ENCODE measurements at regions not wholly inside any gene's neighbourhood (a gene's known extent, or its start where the extent isn't known, plus 50 kb on each side); places are given as distances from the start of the nearest gene placed in this dataset.

DNA sequence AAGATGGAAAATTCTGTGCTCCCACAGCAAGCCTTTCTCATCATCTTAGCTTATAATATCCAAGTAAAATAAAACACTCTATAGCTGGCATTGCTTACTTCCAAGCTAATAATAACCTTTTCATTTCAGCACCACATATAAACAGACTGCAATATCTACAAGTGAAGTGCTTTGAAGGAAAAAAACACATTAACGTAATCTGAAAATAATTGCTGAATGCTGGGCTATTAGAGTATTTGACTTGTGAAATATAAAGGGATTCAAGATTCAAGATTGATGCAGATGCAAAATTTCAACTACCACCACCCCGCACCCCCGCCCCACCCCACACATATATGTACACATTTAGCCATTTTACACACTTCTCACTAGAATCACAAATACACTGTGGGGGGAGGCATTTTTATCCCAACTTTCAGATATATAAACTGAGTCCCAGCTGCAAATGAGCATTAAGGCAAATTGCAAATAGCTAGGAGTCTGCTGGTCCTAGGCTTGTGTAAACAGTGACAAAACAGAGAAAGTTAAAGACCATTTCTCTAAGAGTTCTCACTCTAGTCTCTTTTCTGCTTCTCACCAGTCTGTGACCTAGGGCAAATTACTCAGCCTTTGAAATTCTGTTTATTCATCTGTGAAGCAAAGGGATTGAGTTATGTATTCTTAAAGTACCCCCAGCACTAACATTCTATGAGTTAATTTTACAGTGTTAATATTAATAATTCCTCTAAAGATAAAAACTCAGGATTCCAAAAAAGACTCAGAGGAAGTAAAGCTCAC is 489.4 kb downstream of the PRELID2 start:
- no peak for DNase-seq

DNA sequence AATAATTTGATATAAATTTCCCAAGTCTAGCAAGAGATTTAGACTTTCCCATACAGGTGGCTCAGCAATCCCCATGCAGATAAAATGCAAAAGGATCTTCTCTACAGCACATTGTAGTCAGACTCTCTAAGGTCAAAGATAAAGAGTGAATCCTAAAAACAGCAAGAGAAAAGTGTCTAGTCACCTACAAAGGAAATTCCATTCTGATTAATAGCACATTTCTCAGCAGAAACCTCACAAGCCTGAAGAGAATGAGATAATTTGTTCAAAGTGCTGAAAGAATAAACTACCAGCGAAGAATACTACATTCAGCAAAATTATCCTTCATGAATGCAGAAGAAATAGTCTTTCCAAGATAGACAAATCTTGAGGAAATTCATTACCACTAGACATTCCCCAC is 493.3 kb downstream of the PRELID2 start:
- no peak for DNase-seq

DNA sequence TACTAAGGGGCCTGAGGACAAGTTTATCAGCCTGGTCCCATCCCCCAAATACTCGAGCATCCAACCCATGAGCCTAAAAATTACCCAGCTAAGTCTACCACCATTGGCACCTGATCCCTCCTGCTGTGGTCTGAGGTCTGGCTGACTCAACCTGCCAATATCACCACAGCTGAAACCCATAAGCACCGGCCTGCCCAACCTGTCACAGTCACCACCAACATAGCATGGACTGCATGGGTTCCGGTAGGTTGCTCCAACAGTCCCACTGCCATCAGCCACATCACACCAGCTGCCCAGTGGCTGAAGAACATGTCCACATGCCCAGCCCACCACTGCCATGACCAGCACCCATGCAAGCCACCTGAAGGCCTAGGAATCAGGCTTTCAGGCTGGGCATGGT is 495.0 kb downstream of the PRELID2 start:
- no peak for DNase-seq

DNA sequence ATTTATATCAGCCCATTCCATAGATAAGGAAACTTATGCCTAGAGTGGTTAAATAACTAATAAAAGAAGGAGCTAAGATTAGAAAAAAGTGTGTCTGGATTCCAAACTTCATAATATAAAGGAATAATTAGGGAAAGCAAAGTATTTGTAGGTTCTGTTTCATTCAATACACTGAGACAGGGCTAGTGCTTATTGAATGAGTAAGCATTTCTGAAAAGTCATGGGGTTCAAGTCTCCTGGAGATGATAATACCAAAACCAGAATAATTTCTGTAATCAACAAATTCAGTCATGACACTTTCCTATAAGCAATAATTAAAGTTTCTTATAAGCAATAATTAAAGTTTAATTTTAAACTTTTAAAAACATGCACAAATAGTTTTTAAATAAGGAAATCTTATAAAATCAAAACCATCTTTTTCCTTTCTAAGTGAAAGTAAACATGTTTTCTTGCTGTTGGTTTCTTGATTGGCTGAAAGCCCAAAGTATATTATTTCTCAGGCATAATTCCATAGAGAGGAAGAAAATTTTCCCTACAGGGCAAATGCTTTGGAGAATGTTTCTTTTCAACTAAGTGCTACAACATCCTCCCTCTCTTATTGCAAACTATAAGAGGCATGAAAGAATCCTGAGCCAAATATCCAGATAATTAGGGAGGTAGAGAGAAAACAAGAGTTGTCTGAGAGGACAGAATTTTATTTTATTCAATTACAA is 510.2 kb downstream of the PRELID2 start:
- no peak for DNase-seq

DNA sequence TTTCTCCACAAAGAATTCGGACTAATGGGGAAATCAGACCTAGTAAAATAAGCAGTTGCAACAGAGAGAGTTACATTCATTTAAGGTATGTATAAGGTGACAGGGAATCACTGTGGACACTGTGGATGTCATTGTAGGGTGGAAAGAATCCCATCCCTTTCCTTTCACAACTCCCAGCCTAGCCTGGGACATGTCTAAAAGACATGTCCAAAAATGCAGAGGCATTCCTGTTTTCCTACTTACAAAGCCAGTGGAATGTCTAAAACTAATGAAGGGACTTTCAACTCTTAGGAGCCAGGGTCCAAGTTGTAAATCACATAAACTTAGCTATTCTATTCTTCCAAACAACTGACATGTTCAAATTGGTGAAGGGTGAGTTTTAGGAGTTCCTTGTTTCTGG is 511.0 kb downstream of the PRELID2 start:
- DNase-seq = no peak

DNA sequence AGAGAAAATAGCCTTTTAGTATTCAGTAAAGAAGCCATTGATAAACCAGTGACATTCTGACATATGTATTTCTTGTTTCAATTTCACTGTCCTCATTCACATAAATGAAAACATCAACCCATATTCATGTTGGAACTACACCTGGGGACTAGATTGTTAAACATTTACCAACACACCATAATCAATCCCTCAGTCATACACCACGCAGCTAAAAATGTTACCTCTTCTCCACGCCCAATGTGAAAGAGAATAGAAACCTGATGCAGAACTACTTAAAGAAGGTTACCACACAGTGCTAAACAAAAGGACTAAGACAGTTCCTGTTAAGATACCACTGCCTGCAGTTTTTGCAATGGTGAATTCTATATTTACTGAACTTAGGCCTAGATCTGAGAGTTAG is 518.9 kb downstream of the PRELID2 start:
- no peak for DNase-seq

DNA sequence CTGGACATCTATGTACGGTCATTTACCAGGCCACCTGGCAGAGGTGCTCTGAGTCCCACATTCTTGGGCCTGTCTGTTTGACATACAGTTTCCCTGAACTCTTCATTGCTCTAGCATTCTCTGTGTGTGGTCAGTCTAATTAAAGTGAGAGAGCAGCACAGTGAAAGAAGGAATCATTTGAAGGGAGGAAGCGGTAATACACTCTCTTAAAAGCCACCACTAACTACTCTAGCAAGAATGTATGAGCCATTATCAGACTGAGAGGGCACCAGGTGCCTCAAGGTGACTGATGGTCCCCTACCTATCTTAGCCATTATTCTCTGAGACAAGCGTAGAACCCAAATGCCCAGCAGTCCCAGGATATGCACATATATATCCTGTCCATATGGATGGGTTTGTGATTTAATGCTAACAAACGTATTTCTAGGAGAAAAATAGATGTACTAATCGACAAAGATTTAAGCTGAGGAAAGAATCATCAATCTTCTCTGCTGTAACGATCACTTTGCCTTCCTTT is 527.2 kb downstream of the PRELID2 start:
- DNase-seq = no peak

DNA sequence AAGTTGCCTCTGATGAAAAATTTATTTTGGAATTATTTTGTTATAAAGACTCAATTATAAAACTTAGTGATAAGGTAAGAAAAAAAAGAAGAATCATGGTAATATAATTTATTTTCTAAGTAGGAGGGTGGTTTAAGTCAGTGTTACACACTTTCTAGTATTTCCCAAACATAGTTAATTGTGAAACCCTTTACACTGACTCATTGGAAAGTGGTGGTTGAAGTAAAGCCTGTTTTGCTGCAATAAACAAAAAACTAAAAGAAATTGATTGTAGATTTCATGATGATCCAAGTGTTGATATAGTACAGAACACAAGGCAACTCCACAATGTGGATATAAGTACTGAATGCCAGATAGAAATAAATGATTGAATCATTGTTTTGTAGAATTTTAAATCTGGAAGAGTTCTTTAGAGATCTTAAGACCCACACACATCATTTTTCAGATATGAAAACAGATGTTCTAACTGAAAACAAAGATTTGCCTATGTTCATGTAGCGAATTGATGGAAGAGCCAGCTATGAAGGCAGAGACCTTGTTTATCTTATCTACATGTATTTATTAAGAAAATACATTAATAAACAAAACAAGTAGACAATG is 539.8 kb downstream of the PRELID2 start:
- DNase-seq = no peak

DNA sequence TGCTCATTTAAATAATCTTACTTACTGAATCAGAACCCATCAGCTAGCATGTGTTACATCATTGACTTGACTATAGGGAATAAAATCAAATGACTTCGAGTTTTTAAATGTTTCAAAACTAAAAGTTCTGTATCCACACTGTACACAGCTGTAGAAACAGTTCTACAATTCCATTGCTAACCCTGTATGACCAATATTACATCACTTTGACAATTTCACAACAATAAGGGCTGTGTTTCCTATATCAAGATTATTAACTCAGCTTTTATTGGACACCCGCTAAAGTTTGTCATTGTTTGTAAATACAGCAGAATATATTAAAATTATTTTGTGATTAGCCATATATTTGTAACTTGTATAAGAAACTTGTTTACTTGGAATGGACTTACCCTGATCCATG is 540.8 kb downstream of the PRELID2 start:
- DNase-seq = no peak

DNA sequence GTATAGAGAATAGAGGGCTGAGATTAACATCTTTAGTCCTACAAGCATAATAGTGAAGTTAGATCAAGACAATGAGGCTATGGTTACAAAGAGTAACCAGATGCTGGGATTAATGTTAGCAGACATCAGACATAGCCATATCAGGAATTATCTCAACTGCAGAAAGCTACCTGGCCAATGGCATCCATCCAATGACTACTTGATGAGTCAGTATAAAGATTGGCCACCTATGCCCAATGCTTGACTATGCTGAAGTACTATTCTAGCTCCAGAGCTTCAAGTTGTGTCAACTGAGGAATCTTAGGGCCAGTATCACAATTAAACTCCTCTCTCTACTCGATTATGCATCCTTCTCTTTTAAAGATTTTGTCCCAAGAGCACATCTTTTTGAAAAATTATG is 541.4 kb downstream of the PRELID2 start:
- DNase-seq = no peak

DNA sequence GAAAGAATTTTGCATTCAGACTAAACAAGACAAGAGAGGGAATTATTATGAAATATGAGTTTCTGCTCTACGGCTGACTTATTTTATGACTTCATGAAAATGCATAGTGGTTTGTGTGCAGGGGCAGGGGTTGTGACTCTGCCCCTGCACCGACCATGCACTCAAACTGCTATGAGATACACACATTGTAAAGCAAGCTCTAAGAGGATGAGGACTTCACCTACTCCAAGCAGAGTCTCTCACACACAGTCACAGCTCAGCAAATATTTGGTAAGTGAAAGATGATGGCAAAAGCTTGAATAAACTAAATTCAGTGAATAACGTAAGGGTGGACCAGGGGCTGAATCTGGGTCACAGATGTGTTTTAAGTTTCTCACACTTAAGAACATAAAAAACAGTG is 542.9 kb downstream of the PRELID2 start:
- no peak for DNase-seq

DNA sequence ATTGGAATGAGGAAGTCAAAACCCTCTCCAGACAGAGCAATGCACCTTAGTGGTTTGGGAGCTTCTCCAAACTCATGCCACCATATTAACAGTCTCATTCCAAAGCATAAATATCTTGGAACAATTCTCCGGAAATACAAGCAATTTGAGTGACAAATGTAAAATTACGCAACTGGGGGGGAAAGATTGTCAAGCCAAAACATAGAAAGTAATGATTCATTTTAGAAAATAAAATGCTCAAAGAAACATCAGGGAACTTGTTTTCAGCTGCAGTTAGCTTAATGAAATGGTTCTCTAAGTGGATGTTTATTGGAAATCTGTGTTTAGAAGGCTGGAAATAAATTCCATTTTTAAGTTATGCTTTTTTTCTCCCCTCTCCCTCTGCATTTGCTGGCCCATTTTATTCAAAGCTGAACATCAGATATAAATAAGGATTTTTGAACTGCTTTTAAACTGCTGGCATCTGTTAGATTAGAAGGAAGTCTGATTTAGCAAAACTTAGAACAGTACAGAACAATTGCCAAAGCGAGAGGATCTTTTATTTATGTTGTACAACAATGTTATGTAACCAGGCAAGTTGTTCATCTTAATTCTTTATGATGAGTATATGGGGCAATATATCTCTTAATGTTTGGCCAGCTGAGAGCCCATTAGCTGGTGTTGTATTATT is 551.9 kb downstream of the PRELID2 start:
- no peak for DNase-seq

DNA sequence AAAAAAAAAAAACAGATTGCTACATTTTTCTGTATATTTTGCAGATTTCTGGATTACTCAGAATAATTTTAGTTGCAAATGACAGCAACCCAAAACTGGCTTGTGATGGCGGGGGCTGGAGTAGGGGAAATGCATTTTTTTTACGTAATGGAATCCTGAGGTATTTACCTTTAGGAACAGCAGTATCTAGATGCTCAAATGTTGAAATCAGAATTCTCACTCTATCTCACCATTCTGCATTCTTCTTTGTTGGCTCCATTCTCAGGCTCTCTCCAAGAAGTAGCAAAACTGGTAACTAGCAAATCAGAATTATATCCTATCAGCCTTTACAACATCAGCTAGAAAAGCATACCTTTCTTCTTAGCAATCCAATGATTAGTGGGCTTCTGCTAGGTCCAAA is 554.3 kb downstream of the PRELID2 start:
- DNase-seq = no peak

DNA sequence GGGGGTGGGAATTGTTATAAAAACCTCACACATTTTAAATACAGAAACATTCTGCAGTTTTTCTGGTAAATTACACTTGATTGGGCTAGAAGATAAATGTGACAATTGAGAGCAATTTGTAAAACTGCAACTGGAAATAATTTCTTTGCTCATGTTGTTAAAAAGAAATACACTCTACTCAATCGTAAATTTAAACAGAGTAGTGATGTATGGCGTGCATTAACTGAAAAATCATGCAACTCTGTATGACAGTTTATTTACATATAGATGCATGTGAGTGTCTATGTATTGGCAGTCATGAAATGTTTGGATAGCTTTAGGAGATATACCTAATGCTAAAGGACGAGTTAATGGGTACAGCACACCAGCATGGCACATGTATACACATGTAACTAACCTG is 554.9 kb downstream of the PRELID2 start:
- DNase-seq = no peak

DNA sequence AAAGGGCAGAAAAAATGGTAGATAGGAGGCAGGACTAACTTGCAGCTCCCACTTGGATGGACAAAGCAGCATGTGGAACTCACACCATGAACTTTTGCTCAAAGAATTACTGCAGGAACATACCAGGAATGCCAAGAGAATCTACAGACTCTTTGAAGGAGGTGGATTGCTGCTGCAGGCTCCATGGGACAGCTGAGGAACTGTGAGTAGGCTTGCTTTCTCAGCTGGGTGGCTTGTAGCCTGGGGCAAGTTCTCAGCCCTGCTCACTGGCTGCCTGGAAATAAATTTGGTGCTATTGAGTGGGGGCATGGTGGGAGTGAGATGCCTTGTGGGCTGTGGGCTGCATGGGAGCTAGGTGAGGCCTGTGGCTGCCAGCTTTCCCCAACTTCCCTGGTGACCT is 574.5 kb downstream of the PRELID2 start:
- DNase-seq = no peak

DNA sequence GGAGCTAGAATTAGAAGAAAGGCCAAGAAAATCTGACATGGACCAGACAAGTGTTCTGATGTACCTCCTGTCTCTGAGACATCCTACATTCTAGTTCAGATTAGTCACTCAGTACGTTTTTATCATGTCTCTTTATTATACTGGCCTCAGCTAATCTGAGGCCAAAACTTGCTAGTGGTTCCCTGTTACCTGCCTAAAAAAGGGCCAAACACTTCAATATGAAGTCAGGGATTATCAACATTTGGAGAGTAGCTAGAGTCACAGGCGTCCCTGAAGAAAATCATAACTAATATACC is 587.4 kb downstream of the PRELID2 start:
- DNase-seq = no peak

DNA sequence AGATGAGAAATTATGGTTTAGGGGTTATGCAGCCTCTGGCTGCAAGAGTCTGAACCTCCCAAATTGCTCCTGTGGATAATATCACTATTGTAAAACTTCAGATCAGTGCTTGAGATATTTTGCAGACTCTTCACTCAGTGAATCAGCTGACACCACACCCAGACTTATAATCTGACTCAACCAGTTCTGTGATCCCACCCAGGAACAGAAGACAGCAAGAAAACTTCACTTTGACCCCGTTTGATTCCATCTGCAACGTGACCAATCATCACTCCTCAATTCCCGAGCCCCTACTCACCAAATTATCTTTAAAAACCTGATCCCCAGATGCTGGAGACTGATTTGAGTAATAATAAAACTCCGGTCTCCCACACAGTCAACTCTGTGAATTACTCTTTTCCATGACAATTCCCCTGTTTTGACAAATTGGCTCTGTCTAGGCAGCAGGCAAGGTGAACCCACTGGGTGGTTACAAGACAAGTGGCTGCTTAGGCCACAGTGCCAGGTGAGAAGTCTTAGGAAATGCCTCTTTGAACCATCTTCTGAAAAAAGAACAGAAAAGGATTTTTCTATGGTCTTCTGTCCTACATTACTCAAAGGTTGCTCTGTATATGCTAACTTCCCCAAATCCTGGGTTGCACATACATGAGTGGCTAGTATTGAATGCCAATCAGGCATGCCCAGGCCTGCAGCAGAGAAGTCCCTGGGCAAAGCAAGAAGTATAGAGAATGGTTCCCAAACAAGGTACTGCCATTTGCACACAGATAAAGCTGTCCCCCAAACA is 588.0 kb downstream of the PRELID2 start:
- no peak for DNase-seq

DNA sequence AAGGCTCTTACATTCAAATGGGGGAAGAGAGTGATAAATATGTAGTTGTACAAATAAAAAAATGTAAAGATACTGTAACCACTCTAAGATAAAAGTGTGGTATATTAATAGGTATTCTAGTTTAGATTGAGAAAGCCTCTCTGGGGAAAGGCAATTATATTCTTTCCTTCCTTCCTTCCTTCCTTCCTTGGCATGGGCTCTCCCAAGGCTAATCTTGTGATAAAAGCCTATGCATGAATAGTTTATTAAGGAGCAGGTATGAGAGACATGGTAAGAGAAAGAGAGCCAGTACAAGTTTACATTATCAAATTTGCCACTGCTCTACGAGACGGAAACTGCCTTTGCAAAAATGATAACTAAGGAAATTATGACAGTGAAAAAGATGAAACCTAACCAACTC is 588.8 kb downstream of the PRELID2 start:
- DNase-seq = no peak

DNA sequence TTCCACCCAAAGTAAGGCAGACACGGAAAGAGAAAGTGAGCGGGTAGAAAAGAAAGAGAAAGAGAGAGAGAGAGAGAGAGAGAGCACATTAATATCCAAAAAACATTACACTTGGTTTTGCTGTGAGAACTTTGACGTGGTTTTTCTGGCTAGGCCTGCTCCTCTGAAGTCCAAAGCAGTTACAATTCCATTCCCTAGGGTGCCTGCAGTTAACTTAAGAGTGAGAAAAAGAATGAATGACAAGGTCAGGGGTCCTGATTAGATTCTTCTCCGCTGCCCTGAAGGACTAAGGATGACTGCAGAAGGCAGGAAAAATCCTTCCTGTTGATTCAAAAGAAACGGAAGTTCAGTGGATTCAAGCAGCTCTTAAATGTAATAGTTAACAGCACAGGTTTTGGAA is 589.8 kb downstream of the PRELID2 start:
- DNase-seq = no peak

DNA sequence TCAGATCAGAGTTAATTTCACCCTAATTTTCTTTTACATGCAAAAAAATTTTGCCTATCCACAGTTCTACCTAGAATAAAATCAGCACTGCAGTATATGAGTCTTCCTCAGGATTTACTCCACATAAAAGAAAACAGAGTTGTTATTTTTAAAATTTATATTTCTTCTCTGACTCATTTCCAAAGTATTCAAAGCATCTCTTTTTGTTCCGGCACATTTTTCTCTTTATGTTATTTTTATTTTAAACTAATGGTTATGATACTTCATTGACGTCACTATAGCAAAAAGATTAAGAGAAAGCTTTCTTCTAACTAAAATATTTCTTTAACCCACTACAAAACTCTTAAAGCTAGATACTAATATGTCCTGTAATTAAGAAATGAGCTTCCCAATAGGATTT is 590.4 kb downstream of the PRELID2 start:
- no peak for DNase-seq

DNA sequence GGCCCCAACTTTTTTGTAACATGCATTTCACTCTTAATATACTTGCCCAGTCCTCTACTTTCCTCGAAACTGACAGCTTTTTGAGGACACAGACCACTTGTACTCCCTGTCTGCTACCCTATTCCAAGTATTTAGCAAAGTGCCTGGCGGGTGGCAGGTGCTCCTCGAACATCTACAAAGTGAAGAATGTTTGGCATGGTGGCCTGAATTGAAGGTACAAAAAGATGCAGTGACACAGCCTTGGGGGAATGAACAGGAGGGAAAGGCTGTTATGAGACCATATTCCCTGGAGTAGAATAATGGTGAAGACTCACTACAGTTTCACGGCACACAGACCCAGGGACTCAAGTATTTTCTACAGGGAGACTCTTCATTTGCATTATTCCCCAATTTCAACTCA is 590.9 kb downstream of the PRELID2 start:
- DNase-seq = no peak

DNA sequence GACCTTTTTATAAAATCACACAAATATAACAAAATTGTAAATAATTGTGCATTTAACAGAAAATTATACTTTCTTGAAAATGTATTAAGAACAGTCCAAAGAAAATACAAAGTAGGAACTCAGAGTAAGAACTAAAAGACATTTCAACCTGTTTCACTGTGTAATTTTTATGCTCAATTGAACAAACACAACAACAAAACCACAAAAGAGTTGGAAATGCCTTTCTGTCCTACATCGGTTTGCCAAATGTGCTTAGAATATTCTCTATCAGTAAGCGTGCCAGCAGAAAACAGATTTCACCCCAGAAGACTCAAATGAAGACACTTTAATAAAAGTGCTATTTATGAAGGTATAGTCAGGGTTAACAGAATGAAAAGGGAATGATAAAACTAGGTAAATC is 592.1 kb downstream of the PRELID2 start:
- DNase-seq = no peak

DNA sequence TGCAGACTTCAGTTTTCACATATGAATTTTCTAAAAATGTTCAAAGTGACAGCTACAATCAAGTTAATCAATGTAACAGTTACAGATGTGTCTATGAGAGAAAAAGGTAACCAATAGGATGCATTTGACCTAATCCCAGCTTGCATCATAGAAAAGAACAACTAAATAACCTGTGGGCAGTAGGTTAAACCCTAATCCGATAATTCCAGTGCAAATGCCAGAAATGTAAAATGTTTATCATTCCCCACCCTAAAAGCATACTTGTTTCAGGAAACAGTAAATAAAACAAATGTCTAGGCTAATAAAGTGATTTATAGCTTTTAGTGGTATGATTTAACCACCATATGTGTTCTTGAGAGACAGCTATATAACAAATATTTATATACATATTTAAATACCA is 592.6 kb downstream of the PRELID2 start:
- DNase-seq = no peak
